ENCODE measurements at regions not wholly inside any gene's neighbourhood (a gene's known extent, or its start where the extent isn't known, plus 50 kb on each side); places are given as distances from the start of the nearest gene placed in this dataset.

GRCh38 chr10:117697402-117697801 lies 154.9 kb downstream of the EMX2 start:
- TF ChIP-seq CTCF (IDR thresholded peaks at IDR 0.05) (no peak), POLR2A (IDR thresholded peaks at IDR 0.05) (no peak)

All from lower leg skin (tissue), 3 donors.